ENCODE measurements at regions not wholly inside any gene's neighbourhood (a gene's known extent, or its start where the extent isn't known, plus 50 kb on each side); places are given as distances from the start of the nearest gene placed in this dataset.
"Not testable (repeated sequence)": the region's sequence is repeated elsewhere in the genome, so short reads cannot be mapped to it uniquely, and the experiment has no call there.

GRCh38 chr6:26859771-26860163 is 200.2 kb upstream of the ZNF322 start:
- TF ChIP-seq, protein P1, sequence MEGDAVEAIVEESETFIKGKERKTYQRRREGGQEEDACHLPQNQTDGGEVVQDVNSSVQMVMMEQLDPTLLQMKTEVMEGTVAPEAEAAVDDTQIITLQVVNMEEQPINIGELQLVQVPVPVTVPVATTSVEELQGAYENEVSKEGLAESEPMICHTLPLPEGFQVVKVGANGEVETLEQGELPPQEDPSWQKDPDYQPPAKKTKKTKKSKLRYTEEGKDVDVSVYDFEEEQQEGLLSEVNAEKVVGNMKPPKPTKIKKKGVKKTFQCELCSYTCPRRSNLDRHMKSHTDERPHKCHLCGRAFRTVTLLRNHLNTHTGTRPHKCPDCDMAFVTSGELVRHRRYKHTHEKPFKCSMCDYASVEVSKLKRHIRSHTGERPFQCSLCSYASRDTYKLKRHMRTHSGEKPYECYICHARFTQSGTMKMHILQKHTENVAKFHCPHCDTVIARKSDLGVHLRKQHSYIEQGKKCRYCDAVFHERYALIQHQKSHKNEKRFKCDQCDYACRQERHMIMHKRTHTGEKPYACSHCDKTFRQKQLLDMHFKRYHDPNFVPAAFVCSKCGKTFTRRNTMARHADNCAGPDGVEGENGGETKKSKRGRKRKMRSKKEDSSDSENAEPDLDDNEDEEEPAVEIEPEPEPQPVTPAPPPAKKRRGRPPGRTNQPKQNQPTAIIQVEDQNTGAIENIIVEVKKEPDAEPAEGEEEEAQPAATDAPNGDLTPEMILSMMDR (conservative IDR thresholded peaks at IDR 0.05), result not testable (repeated sequence)
- not testable (repeated sequence) for TF ChIP-seq ZFX (IDR thresholded peaks at IDR 0.05)

Data from C4-2B (cell line).